ENCODE measurements at regions not wholly inside any gene's neighbourhood (a gene's known extent, or its start where the extent isn't known, plus 50 kb on each side); places are given as distances from the start of the nearest gene placed in this dataset.

DNA sequence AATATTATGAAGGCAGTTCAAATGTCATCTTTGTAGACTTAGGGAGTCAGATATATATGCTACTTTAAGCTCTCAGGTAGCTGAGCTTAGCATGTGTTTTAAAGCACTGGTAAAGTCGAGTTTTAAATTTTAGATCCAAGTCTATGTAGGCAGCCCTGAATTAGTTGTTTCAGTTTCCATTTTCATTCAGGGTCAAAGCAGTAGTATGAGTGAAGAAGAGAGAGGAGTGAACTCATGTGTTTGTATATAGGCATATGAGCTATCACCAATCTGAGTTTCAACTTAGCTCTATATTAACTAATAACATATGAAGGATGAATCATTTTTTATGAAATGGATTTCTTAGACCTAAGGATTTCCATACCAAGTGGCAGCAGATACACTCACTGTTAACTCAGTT is 1353.4 kb downstream of the FSTL5 start:
- no peak for TF ChIP-seq CTCF (conservative IDR thresholded peaks at IDR 0.05 in 1 of 2, IDR thresholded peaks at IDR 0.05 in 1 of 2; ENCODE audit: low read depth in 1 of 2, low read length in 2 of 2)
- no peak for TF ChIP-seq EZH2 (IDR thresholded peaks at IDR 0.05; ENCODE audit: low read length, missing control alignments)
- no peaks in the 10 kb centered on the region for H3K36me3 ChIP-seq (ENCODE audit: control insufficient read depth, insufficient read depth, low read length)
- H3K9ac ChIP-seq (ENCODE audit: insufficient read depth, low read length) = no peak overlapping the region
- no peaks in the 10 kb centered on the region for H3K79me2 ChIP-seq (ENCODE audit: control insufficient read depth, insufficient read depth, low read length)
- no peak overlapping the region for H3K4me3 ChIP-seq (replicated peaks in 1 of 4; ENCODE audit: control extremely low read depth in 1 of 4, insufficient read depth in 1 of 4, low read depth in 3 of 4, low read length in 4 of 4)
- no peak overlapping the region for H3K4me2 ChIP-seq (ENCODE audit: extremely low read depth, insufficient read depth, low read length)
- H3K4me1 ChIP-seq (ENCODE audit: control insufficient read depth, extremely low read depth, insufficient read depth, low read length) = no peaks in the 10 kb centered on the region
- H3K9me3 ChIP-seq (ENCODE audit: control insufficient read depth, insufficient read depth, low read depth, low read length) = no peaks in the 10 kb centered on the region
- no peak overlapping the region for H2AFZ ChIP-seq (ENCODE audit: low read length)
- H4K20me1 ChIP-seq (ENCODE audit: control insufficient read depth, extremely low read depth, insufficient read depth, low read length) = no peaks in the 10 kb centered on the region
- no peak for DNase-seq (ENCODE audit: low read depth in 2 of 2)
- H3K27me3 ChIP-seq (ENCODE audit: control insufficient read depth, insufficient read depth, low read length) = no peaks in the 10 kb centered on the region
- H3K27ac ChIP-seq (ENCODE audit: insufficient read depth, low read length) = no peak overlapping the region

GRCh38 chr4:160810941-160811340 is 1352.9 kb downstream of the FSTL5 start:
- H3K27ac ChIP-seq (ENCODE audit: insufficient read depth, low read length) = no peak overlapping the region
- no peaks in the 10 kb centered on the region for H3K9me3 ChIP-seq (ENCODE audit: control insufficient read depth, insufficient read depth, low read depth, low read length)
- no peaks in the 10 kb centered on the region for H3K27me3 ChIP-seq (ENCODE audit: control insufficient read depth, insufficient read depth, low read length)
- no peaks in the 10 kb centered on the region for H3K79me2 ChIP-seq (ENCODE audit: control insufficient read depth, insufficient read depth, low read length)
- H4K20me1 ChIP-seq (ENCODE audit: control insufficient read depth, extremely low read depth, insufficient read depth, low read length) = no peaks in the 10 kb centered on the region
- H3K9ac ChIP-seq (ENCODE audit: insufficient read depth, low read length) = no peak overlapping the region
- H2AFZ ChIP-seq (ENCODE audit: low read length) = no peak overlapping the region
- no peak overlapping the region for H3K4me2 ChIP-seq (ENCODE audit: extremely low read depth, insufficient read depth, low read length)
- no peak for DNase-seq (ENCODE audit: low read depth in 2 of 2)
- H3K4me1 ChIP-seq (ENCODE audit: control insufficient read depth, extremely low read depth, insufficient read depth, low read length) = no peaks in the 10 kb centered on the region
- H3K36me3 ChIP-seq (ENCODE audit: control insufficient read depth, insufficient read depth, low read length) = no peaks in the 10 kb centered on the region
- no peak for TF ChIP-seq EZH2 (IDR thresholded peaks at IDR 0.05; ENCODE audit: low read length, missing control alignments)
- no peak for TF ChIP-seq CTCF (conservative IDR thresholded peaks at IDR 0.05 in 1 of 2, IDR thresholded peaks at IDR 0.05 in 1 of 2; ENCODE audit: low read depth in 1 of 2, low read length in 2 of 2)
- H3K4me3 ChIP-seq (replicated peaks in 1 of 4; ENCODE audit: control extremely low read depth in 1 of 4, insufficient read depth in 1 of 4, low read depth in 3 of 4, low read length in 4 of 4) = no peak overlapping the region

DNA sequence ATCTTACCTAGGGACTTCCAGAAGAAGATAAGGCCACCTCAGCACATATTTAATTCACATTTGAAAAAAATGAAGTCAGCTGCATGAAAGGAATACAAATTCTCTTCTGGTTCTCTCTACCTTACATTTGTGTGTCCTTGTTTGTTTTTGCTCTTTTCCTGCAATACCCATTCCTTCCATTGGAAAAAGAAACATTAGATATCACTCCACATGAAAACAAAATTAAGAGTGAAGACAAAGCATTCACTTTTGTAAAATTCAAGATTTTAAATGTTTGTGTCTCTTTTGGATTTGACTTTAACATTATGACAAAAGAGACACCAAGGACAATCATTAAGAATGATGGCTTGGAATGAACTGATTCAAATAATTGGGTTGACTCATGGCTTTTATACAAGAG is 1351.8 kb downstream of the FSTL5 start:
- Histone ChIP-seq H3K79me2 (ENCODE audit: control insufficient read depth, insufficient read depth, low read length) (no peaks in the 10 kb centered on the region), H3K36me3 (ENCODE audit: control insufficient read depth, insufficient read depth, low read length) (no peaks in the 10 kb centered on the region), H3K4me3 (replicated peaks in 1 of 4; ENCODE audit: control extremely low read depth in 1 of 4, insufficient read depth in 1 of 4, low read depth in 3 of 4, low read length in 4 of 4) (no peak overlapping the region), H4K20me1 (ENCODE audit: control insufficient read depth, extremely low read depth, insufficient read depth, low read length) (no peaks in the 10 kb centered on the region), H3K9me3 (ENCODE audit: control insufficient read depth, insufficient read depth, low read depth, low read length) (no peaks in the 10 kb centered on the region), H2AFZ (ENCODE audit: low read length) (no peak overlapping the region), H3K4me1 (ENCODE audit: control insufficient read depth, extremely low read depth, insufficient read depth, low read length) (no peaks in the 10 kb centered on the region), H3K9ac (ENCODE audit: insufficient read depth, low read length) (no peak overlapping the region), H3K4me2 (ENCODE audit: extremely low read depth, insufficient read depth, low read length) (no peak overlapping the region), H3K27ac (ENCODE audit: insufficient read depth, low read length) (no peak overlapping the region), H3K27me3 (ENCODE audit: control insufficient read depth, insufficient read depth, low read length) (no peaks in the 10 kb centered on the region)
- no peak for DNase-seq (ENCODE audit: low read depth in 2 of 2)
- no peak for TF ChIP-seq EZH2 (IDR thresholded peaks at IDR 0.05; ENCODE audit: low read length, missing control alignments)
- TF ChIP-seq CTCF (conservative IDR thresholded peaks at IDR 0.05 in 1 of 2, IDR thresholded peaks at IDR 0.05 in 1 of 2; ENCODE audit: low read depth in 1 of 2, low read length in 2 of 2) = no peak

Data from fibroblast of lung (primary cell).